Mesenchymal stem cell (in vitro differentiated cells and primary cell): ENCODE measurements at regions not wholly inside any gene's neighbourhood (a gene's known extent, or its start where the extent isn't known, plus 50 kb on each side); places are given as distances from the start of the nearest gene placed in this dataset.

Experiments
- DNase-seq: peaks from one replicate; pipeline ENCODE4 v3.0.0-alpha.2; 2013
- H2AFZ ChIP-seq: one replicate; pipeline ENCODE4 v1.6.1; 2013; ENCODE audit warnings: low read depth, mild to moderate bottlenecking, control low read depth, inconsistent platforms, low read length, moderate library complexity
- H2AK5ac ChIP-seq: 2 replicates; pipeline ENCODE4 v1.6.1; 2013; ENCODE audit warnings: low read length, moderate library complexity, mild to moderate bottlenecking, inconsistent platforms; ENCODE audit not compliant: severe bottlenecking
- H2BK120ac ChIP-seq: one replicate; pipeline ENCODE4 v1.6.1; 2013; ENCODE audit warnings: low read depth, mild to moderate bottlenecking, inconsistent platforms, low read length, moderate library complexity
- H2BK12ac ChIP-seq, 2 experiments: one replicate each; pipeline ENCODE4 v1.6.1; 2013; ENCODE audit warnings: inconsistent platforms in 2 of 2, low read length in 2 of 2, mild to moderate bottlenecking in 2 of 2, moderate library complexity in 2 of 2, control low read depth in 1 of 2
- H2BK15ac ChIP-seq: one replicate; pipeline ENCODE4 v1.6.1; 2013; ENCODE audit warnings: mild to moderate bottlenecking, low read depth, inconsistent platforms; ENCODE audit not compliant: poor library complexity, severe bottlenecking
- H2BK5ac ChIP-seq: 2 replicates; pipeline ENCODE4 v1.6.1; 2013; ENCODE audit warnings: low read depth, mild to moderate bottlenecking, low read length, control low read depth, inconsistent platforms; ENCODE audit not compliant: poor library complexity, severe bottlenecking
- H3K14ac ChIP-seq, 2 experiments: one replicate each; pipeline ENCODE4 v1.6.1; 2013; ENCODE audit warnings: inconsistent platforms in 2 of 2, low read length in 2 of 2, control low read depth in 1 of 2, mild to moderate bottlenecking in 1 of 2, moderate library complexity in 1 of 2
- H3K18ac ChIP-seq, 2 experiments: one replicate each; pipeline ENCODE4 v1.6.1; 2013; ENCODE audit warnings: inconsistent platforms in 2 of 2, low read length in 2 of 2, control low read depth in 1 of 2, low read depth in 1 of 2, mild to moderate bottlenecking in 1 of 2
- H3K23ac ChIP-seq, 2 experiments: one replicate each; pipeline ENCODE4 v1.6.1; 2013; ENCODE audit warnings: inconsistent platforms in 2 of 2, low read length in 2 of 2, mild to moderate bottlenecking in 2 of 2, moderate library complexity in 2 of 2, control low read depth in 1 of 2
- H3K27ac ChIP-seq: 2 replicates; pipeline ENCODE4 v1.5.1; 2013; ENCODE audit warnings: mild to moderate bottlenecking, moderate library complexity, low read length, control low read depth, inconsistent platforms; ENCODE audit not compliant: poor library complexity, severe bottlenecking
- H3K27me3 ChIP-seq, 2 experiments: 2 replicates each; pipeline versions ENCODE4 v1.6.1 to v1.7.0; 2013; ENCODE audit warnings: low read length in 2 of 2, mild to moderate bottlenecking in 2 of 2, moderate library complexity in 2 of 2, control low read depth in 1 of 2, inconsistent platforms in 1 of 2; ENCODE audit not compliant: control insufficient read depth in 1 of 2, insufficient read depth in 1 of 2
- H3K36me3 ChIP-seq, 2 experiments: 2 replicates each; pipeline versions ENCODE4 v1.6.1 to v1.7.0; 2013; ENCODE audit warnings: low read length in 2 of 2, control low read depth in 1 of 2, inconsistent platforms in 1 of 2, low read depth in 1 of 2, mild to moderate bottlenecking in 1 of 2; ENCODE audit not compliant: insufficient read depth in 2 of 2, control insufficient read depth in 1 of 2
- H3K4ac ChIP-seq, 2 experiments: one replicate each; pipeline ENCODE4 v1.6.1; 2013; ENCODE audit warnings: inconsistent platforms in 2 of 2, low read length in 2 of 2, mild to moderate bottlenecking in 2 of 2, moderate library complexity in 2 of 2, control low read depth in 1 of 2, low read depth in 1 of 2
- H3K4me1 ChIP-seq: 2 replicates; pipeline ENCODE4 v1.6.1; 2013; ENCODE audit warnings: low read depth, low read length, control low read depth; ENCODE audit not compliant: control insufficient read depth, insufficient read depth
- H3K4me2 ChIP-seq: 2 replicates; pipeline ENCODE4 v1.6.1; 2013; ENCODE audit warnings: low read length, mild to moderate bottlenecking, inconsistent platforms; ENCODE audit not compliant: poor library complexity, severe bottlenecking
- H3K4me3 ChIP-seq, 2 experiments: 2 replicates each; pipeline versions ENCODE4 v1.5.1 to v1.7.0; 2013; ENCODE audit warnings: low read length in 2 of 2, mild to moderate bottlenecking in 2 of 2, control low read depth in 1 of 2, low read depth in 1 of 2; ENCODE audit not compliant: insufficient read depth in 1 of 2
- H3K79me1 ChIP-seq: replicated peaks from 2 replicates; pipeline ENCODE4 v1.6.1; 2013; ENCODE audit warnings: mild to moderate bottlenecking, control low read depth, low read length, inconsistent platforms; ENCODE audit not compliant: poor library complexity, severe bottlenecking
- H3K9ac ChIP-seq: 2 replicates; pipeline ENCODE4 v1.7.0; 2013; ENCODE audit warnings: mild to moderate bottlenecking, low read length, moderate library complexity
- H3K9me3 ChIP-seq: 2 replicates; pipeline ENCODE4 v1.7.0; 2013; ENCODE audit warnings: mild to moderate bottlenecking, low read length; ENCODE audit not compliant: control insufficient read depth
- H4K8ac ChIP-seq: one replicate; pipeline ENCODE4 v1.6.1; 2013; ENCODE audit warnings: inconsistent platforms, mild to moderate bottlenecking, low read length, moderate library complexity
- H4K91ac ChIP-seq: one replicate; pipeline ENCODE4 v1.6.1; 2013; ENCODE audit warnings: mild to moderate bottlenecking, low read length, inconsistent platforms
- WGBS: methylation state at CpG from one replicate; pipeline ENCODE4 v1.1.7; 2013; ENCODE audit warnings: mixed read lengths; 5-methylcytosine and 5-hydroxymethylcytosine counted together

- Histone ChIP-seq H3K4me3 (no peak overlapping the region), H3K18ac (no peak overlapping the region), H3K79me1 (no peaks in the 10 kb centered on the region), H4K91ac (no peak overlapping the region), H2BK5ac (no peak overlapping the region), H2BK120ac (no peak overlapping the region), H3K4me2 (no peak overlapping the region), H3K27ac (no peak overlapping the region), H3K9ac (no peak overlapping the region), H3K14ac (no peak overlapping the region), H2AK5ac (no peak overlapping the region), H3K4me1 (no peaks in the 10 kb centered on the region), H2AFZ (no peak overlapping the region), H2BK15ac (no peak overlapping the region), H3K9me3 (no peaks in the 10 kb centered on the region), H4K8ac (no peak overlapping the region), H3K36me3 (no peaks in the 10 kb centered on the region), H2BK12ac (no peak overlapping the region), H3K23ac (no peak overlapping the region), H3K4ac (no peak overlapping the region), H3K27me3 (no peaks in the 10 kb centered on the region)
- DNase-seq = no peak
- 97% methylated on average over 12 of the region's 12 CpGs for WGBS
Observed at GRCh38 chr5:89601880-89602279, 718.9 kb upstream of the MEF2C start.

GRCh38 chr5:89597878-89598277 is 714.9 kb upstream of the MEF2C start:
- Histone ChIP-seq H2BK15ac (no peak overlapping the region), H3K9ac (no peak overlapping the region), H3K4ac (no peak overlapping the region), H3K4me1 (no peaks in the 10 kb centered on the region), H2AFZ (no peak overlapping the region), H2AK5ac (no peak overlapping the region), H3K4me3 (no peak overlapping the region), H3K27me3 (no peaks in the 10 kb centered on the region), H3K27ac (no peak overlapping the region), H2BK120ac (no peak overlapping the region), H2BK5ac (no peak overlapping the region), H4K8ac (no peak overlapping the region), H3K4me2 (no peak overlapping the region), H3K79me1 (no peaks in the 10 kb centered on the region), H3K9me3 (no peaks in the 10 kb centered on the region), H2BK12ac (no peak overlapping the region), H3K14ac (no peak overlapping the region), H4K91ac (no peak overlapping the region), H3K36me3 (no peaks in the 10 kb centered on the region), H3K23ac (no peak overlapping the region), H3K18ac (no peak overlapping the region)
- 88% methylated on average over 1 of the region's 1 CpG for WGBS
- no peak for DNase-seq

- Histone ChIP-seq H4K8ac (no peak overlapping the region), H3K4me3 (no peak overlapping the region), H3K4me2 (no peak overlapping the region), H2BK15ac (no peak overlapping the region), H3K27me3 (no peaks in the 10 kb centered on the region), H3K36me3 (no peaks in the 10 kb centered on the region), H4K91ac (no peak overlapping the region), H3K79me1 (no peaks in the 10 kb centered on the region), H2AFZ (no peak overlapping the region), H3K9ac (no peak overlapping the region), H3K23ac (no peak overlapping the region), H3K9me3 (no peaks in the 10 kb centered on the region), H3K27ac (no peak overlapping the region), H3K18ac (no peak overlapping the region), H2BK5ac (no peak overlapping the region), H3K4me1 (no peaks in the 10 kb centered on the region), H2BK12ac (no peak overlapping the region), H3K4ac (no peak overlapping the region), H3K14ac (no peak overlapping the region), H2AK5ac (no peak overlapping the region), H2BK120ac (no peak overlapping the region)
- no peak for DNase-seq
- WGBS = 100% methylated on average over 1 of the region's 2 CpGs
Observed at GRCh38 chr5:89596821-89597220, 713.8 kb upstream of the MEF2C start.

GRCh38 chr5:89595056-89595455 is 712.1 kb upstream of the MEF2C start:
- no peak overlapping the region for H2AFZ ChIP-seq
- no peaks in the 10 kb centered on the region for H3K4me1 ChIP-seq
- DNase-seq = no peak
- WGBS = no CpG with 5 or more reads among the region's 1 CpG
- no peaks in the 10 kb centered on the region for H3K36me3 ChIP-seq
- no peaks in the 10 kb centered on the region for H3K27me3 ChIP-seq
- H3K9ac ChIP-seq = no peak overlapping the region
- no peak overlapping the region for H3K18ac ChIP-seq
- H2BK15ac ChIP-seq = no peak overlapping the region
- H3K4me3 ChIP-seq = no peak overlapping the region
- no peak overlapping the region for H2AK5ac ChIP-seq
- H2BK120ac ChIP-seq = no peak overlapping the region
- H2BK5ac ChIP-seq = no peak overlapping the region
- H3K4me2 ChIP-seq = no peak overlapping the region
- no peaks in the 10 kb centered on the region for H3K79me1 ChIP-seq
- H3K14ac ChIP-seq = no peak overlapping the region
- no peak overlapping the region for H4K91ac ChIP-seq
- H2BK12ac ChIP-seq = no peak overlapping the region
- no peak overlapping the region for H4K8ac ChIP-seq
- no peak overlapping the region for H3K4ac ChIP-seq
- no peak overlapping the region for H3K27ac ChIP-seq
- no peak overlapping the region for H3K23ac ChIP-seq
- no peaks in the 10 kb centered on the region for H3K9me3 ChIP-seq
